OCI-LY3 (cell line): ENCODE measurements at regions not wholly inside any gene's neighbourhood (a gene's known extent, or its start where the extent isn't known, plus 50 kb on each side); places are given as distances from the start of the nearest gene placed in this dataset.
A peak's percentile ranks its signal among the peaks of the same experiment; 100 is the strongest.

Experiments used
- H2AFZ ChIP-seq: fragments of 200-600, 300-600 bp; shearing (Covaris generic); 2 replicates; pipeline ENCODE4 v1.6.0; 2014; ENCODE audit warnings: antibody characterized with exemption, low read depth, low read length
- H3K27ac ChIP-seq: fragments of 200-600, 300-600 bp; sonication (generic); 2 replicates; pipeline ENCODE4 v1.5.1; 2014; ENCODE audit warnings: mild to moderate bottlenecking, low read length, moderate library complexity, mixed read lengths
- H3K27me3 ChIP-seq: fragments of 200-600, 300-600 bp; sonication (generic); 2 replicates; pipeline ENCODE4 v1.6.1; 2014; ENCODE audit warnings: low read depth, low read length, mixed read lengths
- H3K36me3 ChIP-seq: fragments of 200-600, 300-600 bp; sonication (generic); replicated peaks from 2 replicates; pipeline ENCODE3; 2014; ENCODE audit warnings: low read depth, low read length, mixed read lengths
- H3K4me1 ChIP-seq: fragments of 300-600, 200-600 bp; sonication (generic); 2 replicates; pipeline ENCODE4 v1.6.1; 2014; ENCODE audit warnings: low read length, mixed read lengths
- H3K4me2 ChIP-seq: fragments of 200-600, 300-600 bp; sonication (generic); 2 replicates; pipeline ENCODE4 v1.6.1; 2014; ENCODE audit warnings: low read length, mixed read lengths
- H3K4me3 ChIP-seq: fragments of 300-600, 200-600 bp; sonication (generic); 2 replicates; pipeline ENCODE4 v1.5.1; 2014; ENCODE audit warnings: antibody characterized with exemption, mild to moderate bottlenecking, low read length, moderate library complexity
- H3K79me2 ChIP-seq: fragments of 300-600, 200-600 bp; shearing (Covaris generic); 2 replicates; pipeline ENCODE4 v1.6.1; 2014; ENCODE audit warnings: mild to moderate bottlenecking, low read length, mixed read lengths
- H3K9ac ChIP-seq: fragments of 300-600, 200-600 bp; shearing (Covaris generic); 2 replicates; pipeline ENCODE4 v1.6.0; 2014; ENCODE audit warnings: mild to moderate bottlenecking, low read length, moderate library complexity
- H3K9me3 ChIP-seq: fragments of 200-600, 300-600 bp; shearing (Covaris generic); 2 replicates; pipeline ENCODE4 v1.6.1; 2014; ENCODE audit warnings: low read length, mixed read lengths; ENCODE audit not compliant: insufficient read depth
- H4K20me1 ChIP-seq: fragments of 200-600, 300-600 bp; sonication (generic); 2 replicates; pipeline ENCODE4 v1.6.1; 2016; ENCODE audit warnings: low read length, mixed read lengths; ENCODE audit not compliant: insufficient read depth
- CTCF ChIP-seq: fragments of 200-600, 300-600 bp; sonication (generic); IDR thresholded peaks from 2 replicates; pipeline ENCODE4 v1.5.1; 2014; ENCODE audit warnings: antibody characterized with exemption, low read length, low read depth
- EZH2phosphoT487 ChIP-seq: fragments of 200-600 bp; shearing (Covaris generic); IDR thresholded peaks from 2 replicates; pipeline ENCODE4 v1.6.1; 2018; ENCODE audit warnings: antibody characterized with exemption, mixed run types, low read depth

- Histone ChIP-seq H3K27ac (no peak overlapping the region), H3K4me1 (peaks cover 13% of the 10 kb centered on the region), H3K79me2 (peaks cover 15% of the 10 kb centered on the region), H3K36me3 (peaks cover 25% of the 10 kb centered on the region), H3K4me2 (peak overlapping the region; percentile 20; the same call in 1 of the 2 replicates), H3K9ac (no peak overlapping the region), H3K27me3 (no peaks in the 10 kb centered on the region), H3K9me3 (no peaks in the 10 kb centered on the region), H4K20me1 (peaks cover 8% of the 10 kb centered on the region; the same call in 1 of the 2 replicates), H2AFZ (no peak overlapping the region), H3K4me3 (no peak overlapping the region)
- TF ChIP-seq CTCF (no peak), EZH2phosphoT487 (no peak)
Measured at GRCh38 chr12:94790825-94791224, 140.5 kb upstream of the TMCC3 start.

DNA sequence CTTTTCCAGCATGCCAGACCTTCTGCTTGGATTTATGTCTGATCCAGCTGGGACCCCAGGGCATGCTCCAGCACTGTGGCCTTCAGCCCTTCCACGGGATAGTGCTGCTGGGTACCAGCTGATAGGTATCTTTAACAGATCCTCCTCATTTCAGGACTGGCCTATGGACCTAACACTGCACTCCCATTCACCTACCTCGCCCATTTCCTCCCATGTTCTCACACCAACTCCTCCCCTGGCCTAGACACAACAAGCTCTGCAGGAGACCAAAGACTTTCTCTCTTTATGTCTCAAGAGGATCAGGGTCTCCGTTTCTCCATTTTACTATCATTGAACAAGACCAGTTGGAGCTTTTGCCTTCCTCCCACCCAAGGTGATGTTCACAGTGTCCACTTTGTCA lies 140.0 kb upstream of the TMCC3 start:
- TF ChIP-seq EZH2phosphoT487 (no peak), CTCF (no peak)
- Histone ChIP-seq H3K4me3 (no peak overlapping the region), H3K27me3 (no peaks in the 10 kb centered on the region), H3K4me1 (peaks cover 13% of the 10 kb centered on the region), H4K20me1 (peaks cover 8% of the 10 kb centered on the region; the same call in 1 of the 2 replicates), H2AFZ (no peak overlapping the region), H3K4me2 (no peak overlapping the region), H3K36me3 (peaks cover 28% of the 10 kb centered on the region), H3K79me2 (peaks cover 15% of the 10 kb centered on the region), H3K27ac (no peak overlapping the region), H3K9ac (no peak overlapping the region), H3K9me3 (no peaks in the 10 kb centered on the region)

- H3K27ac ChIP-seq = no peak overlapping the region
- H3K79me2 ChIP-seq = peaks cover 11% of the 10 kb centered on the region; the same call in 1 of the 2 replicates
- H3K4me1 ChIP-seq = peaks cover 13% of the 10 kb centered on the region
- H3K9ac ChIP-seq = no peak overlapping the region
- H4K20me1 ChIP-seq = peaks cover 8% of the 10 kb centered on the region; the same call in 1 of the 2 replicates
- TF ChIP-seq CTCF = no peak
- H3K4me3 ChIP-seq = no peak overlapping the region
- no peak overlapping the region for H2AFZ ChIP-seq
- peaks cover 28% of the 10 kb centered on the region for H3K36me3 ChIP-seq
- no peaks in the 10 kb centered on the region for H3K9me3 ChIP-seq
- no peak overlapping the region for H3K4me2 ChIP-seq
- no peaks in the 10 kb centered on the region for H3K27me3 ChIP-seq
Measured at GRCh38 chr12:94789510-94790225, 139.3 kb upstream of the TMCC3 start.

GRCh38 chr12:94788298-94788697 lies 137.9 kb upstream of the TMCC3 start:
- Histone ChIP-seq H3K27ac (no peak overlapping the region), H3K4me1 (peaks cover 25% of the 10 kb centered on the region), H3K36me3 (peaks cover 30% of the 10 kb centered on the region), H2AFZ (no peak overlapping the region), H3K27me3 (no peaks in the 10 kb centered on the region), H3K9ac (no peak overlapping the region), H4K20me1 (peaks cover 8% of the 10 kb centered on the region; the same call in 1 of the 2 replicates), H3K4me3 (no peak overlapping the region), H3K9me3 (no peaks in the 10 kb centered on the region), H3K79me2 (peaks cover 11% of the 10 kb centered on the region; the same call in 1 of the 2 replicates), H3K4me2 (no peak overlapping the region)
- no peak for TF ChIP-seq EZH2phosphoT487
- no peak for TF ChIP-seq CTCF
